GM23338 (cell line): ENCODE measurements at regions not wholly inside any gene's neighbourhood (a gene's known extent, or its start where the extent isn't known, plus 50 kb on each side); places are given as distances from the start of the nearest gene placed in this dataset.

Experiments
- ATAC-seq: fragments of 200-7000 bp; cut with Tn5 transposase; 3 replicates; pipeline ENCODE4 v1.9.1; 2020
- DNase-seq: peaks from one replicate; pipeline ENCODE4 v3.0.0-alpha.2; 2015; ENCODE audit warnings: low spot score
- H2AFZ ChIP-seq: fragments of 200-600 bp; sonication (generic); 2 replicates; pipeline ENCODE4 v1.8.0; 2016; ENCODE audit warnings: antibody characterized with exemption, mild to moderate bottlenecking, moderate library complexity
- H3F3A ChIP-seq: fragments of 200-600 bp; sonication (generic); replicated peaks from 2 replicates; pipeline ENCODE4 v1.8.0; 2017; ENCODE audit warnings: antibody characterized with exemption, mixed run types, low read depth
- H3K27ac ChIP-seq: fragments of 200-600 bp; sonication (generic); 2 replicates; pipeline ENCODE4 v1.6.1; 2016; ENCODE audit warnings: low read depth
- H3K27me3 ChIP-seq: fragments of 200-600 bp; sonication (generic); 2 replicates; pipeline ENCODE4 v1.8.0; 2016; ENCODE audit warnings: mild to moderate bottlenecking, mixed run types, moderate library complexity; ENCODE audit not compliant: insufficient read depth
- H3K36me3 ChIP-seq: fragments of 200-600 bp; sonication (generic); 2 replicates; pipeline ENCODE4 v1.8.0; 2016; ENCODE audit warnings: mild to moderate bottlenecking; ENCODE audit not compliant: insufficient read depth
- H3K4me1 ChIP-seq: fragments of 200-600 bp; sonication (generic); 2 replicates; pipeline ENCODE4 v1.8.0; 2016; ENCODE audit warnings: mild to moderate bottlenecking, moderate library complexity; ENCODE audit not compliant: insufficient read depth
- H3K4me2 ChIP-seq: fragments of 200-600 bp; sonication (generic); 2 replicates; pipeline ENCODE4 v1.7.1; 2017; ENCODE audit warnings: mixed run types
- H3K4me3 ChIP-seq: fragments of 200-600 bp; sonication (generic); 2 replicates; pipeline ENCODE4 v1.6.1; 2016; ENCODE audit warnings: mixed run types
- H3K79me2 ChIP-seq: fragments of 200-600 bp; sonication (generic); replicated peaks from 2 replicates; pipeline ENCODE4 v1.8.0; 2017; ENCODE audit warnings: mild to moderate bottlenecking; ENCODE audit not compliant: insufficient read depth
- H3K9me2 ChIP-seq: fragments of 200-600 bp; sonication (generic); 2 replicates; pipeline ENCODE4 v1.8.0; 2017; ENCODE audit not compliant: insufficient read depth
- H4K20me1 ChIP-seq: fragments of 200-600 bp; sonication (generic); replicated peaks from 2 replicates; pipeline ENCODE4 v1.8.0; 2017; ENCODE audit warnings: mild to moderate bottlenecking; ENCODE audit not compliant: insufficient read depth
- H3K27ac Mint-ChIP-seq: 2 replicates; pipeline ENCODE4 v1.8.0; 2020; ENCODE audit warnings: inconsistent platforms, mild to moderate bottlenecking, moderate library complexity, mixed read lengths
- H3K27me3 Mint-ChIP-seq: 3 replicates; pipeline ENCODE4 v1.8.0; 2022; ENCODE audit warnings: low read depth, mild to moderate bottlenecking, moderate library complexity, mixed read lengths, inconsistent platforms; ENCODE audit not compliant: insufficient read depth, poor library complexity
- H3K36me3 Mint-ChIP-seq: 3 replicates; pipeline ENCODE4 v1.8.0; 2021; ENCODE audit warnings: low read depth, mild to moderate bottlenecking, inconsistent platforms, moderate library complexity, mixed read lengths
- H3K4me1 Mint-ChIP-seq: 3 replicates; pipeline ENCODE4 v1.8.0; 2020; ENCODE audit warnings: mild to moderate bottlenecking, inconsistent platforms, mixed read lengths
- H3K4me3 Mint-ChIP-seq: 3 replicates; pipeline ENCODE4 v1.8.0; 2021; ENCODE audit warnings: moderate library complexity, mild to moderate bottlenecking, inconsistent platforms, mixed read lengths
- H3K9me3 Mint-ChIP-seq: 3 replicates; pipeline ENCODE4 v1.8.0; 2020; ENCODE audit warnings: moderate library complexity, mild to moderate bottlenecking, inconsistent platforms, mixed read lengths
- CREB1 ChIP-seq: fragments of 250-450 bp; sonication (Bioruptor Pico); IDR thresholded peaks from 2 replicates; pipeline ENCODE4 v1.5.0; 2020; ENCODE audit warnings: low read depth, mild to moderate bottlenecking, moderate library complexity
- ETS1 ChIP-seq: IDR thresholded peaks from 2 replicates; pipeline ENCODE4 v1.6.1; 2016; ENCODE audit warnings: antibody characterized with exemption
- EZH2 ChIP-seq: fragments of 200-600 bp; sonication (generic); IDR thresholded peaks from one replicate; pipeline ENCODE4 v1.8.0; 2017; ENCODE audit warnings: antibody characterized with exemption, mild to moderate bottlenecking, low read depth; ENCODE audit not compliant: unreplicated experiment
- JUNB ChIP-seq: IDR thresholded peaks from one replicate; pipeline ENCODE4 v1.6.1; 2016; ENCODE audit warnings: antibody characterized with exemption; ENCODE audit not compliant: unreplicated experiment
- NANOG ChIP-seq: IDR thresholded peaks from 2 replicates; pipeline ENCODE4 v1.6.1; 2016; ENCODE audit warnings: antibody characterized with exemption, borderline replicate concordance
- POLR2AphosphoS5 ChIP-seq: IDR thresholded peaks from 2 replicates; pipeline ENCODE4 v1.6.1; 2016; ENCODE audit warnings: antibody characterized with exemption, low read depth
- REST ChIP-seq: IDR thresholded peaks from one replicate; pipeline ENCODE4 v1.6.1; 2018; ENCODE audit warnings: antibody characterized with exemption; ENCODE audit not compliant: unreplicated experiment
- STAT1 ChIP-seq: IDR thresholded peaks from one replicate; pipeline ENCODE4 v1.6.1; 2016; ENCODE audit warnings: antibody characterized with exemption; ENCODE audit not compliant: unreplicated experiment
- ZNF331 ChIP-seq: fragments of 250-450 bp; sonication (Bioruptor Pico); IDR thresholded peaks from 2 replicates; pipeline ENCODE4 v1.5.0; 2020; ENCODE audit warnings: low read depth, mild to moderate bottlenecking, moderate library complexity
- TF ChIP-seq, protein P1 (sequence below): fragments of 250-450 bp; sonication (Bioruptor Pico); IDR thresholded peaks from 2 replicates; pipeline ENCODE4 v1.5.0; 2020; ENCODE audit warnings: mild to moderate bottlenecking, moderate library complexity

GRCh38 chr22:27573280-27574001 lies 228.1 kb downstream of the MN1 start:
- TF ChIP-seq POLR2AphosphoS5 (no peak), ZNF331 (CRISPR knock-in tag) (no peak), CREB1 (CRISPR knock-in tag) (no peak)
- peaks cover 21% of the 10 kb centered on the region for H3K27me3 Mint-ChIP-seq
- no peak overlapping the region for H3K4me3 ChIP-seq
- no peaks in the 10 kb centered on the region for H3K9me2 ChIP-seq
- no peak overlapping the region for H3K27ac Mint-ChIP-seq
- peak overlapping the region; percentile 52 for H3K4me3 Mint-ChIP-seq
- no peak overlapping the region for H2AFZ ChIP-seq
- H4K20me1 ChIP-seq: 0 out of 2 replicates have a peak, but pooled peaks cover 3% of the 10 kb centered on the region
- no peaks in the 10 kb centered on the region for H3K27me3 ChIP-seq
- peak overlapping the region; percentile 39 for H3K4me2 ChIP-seq
- ATAC-seq: peak; percentile 75
- no peaks in the 10 kb centered on the region for H3K79me2 ChIP-seq
- peaks cover 15% of the 10 kb centered on the region; the same call in 1 of the 2 replicates for H3K4me1 ChIP-seq
- peaks cover 36% of the 10 kb centered on the region for H3K4me1 Mint-ChIP-seq
- H3K9me3 Mint-ChIP-seq: no peaks in the 10 kb centered on the region; the same call in 2 of the 3 replicates
- no peak overlapping the region for H3K27ac ChIP-seq
- no peaks in the 10 kb centered on the region for H3K36me3 Mint-ChIP-seq
- H3K36me3 ChIP-seq: no peaks in the 10 kb centered on the region
- H3F3A ChIP-seq: 0 out of 2 replicates have a peak, but pooled peaks cover 2% of the 10 kb centered on the region
- DNase-seq: peak; percentile 57

DNA sequence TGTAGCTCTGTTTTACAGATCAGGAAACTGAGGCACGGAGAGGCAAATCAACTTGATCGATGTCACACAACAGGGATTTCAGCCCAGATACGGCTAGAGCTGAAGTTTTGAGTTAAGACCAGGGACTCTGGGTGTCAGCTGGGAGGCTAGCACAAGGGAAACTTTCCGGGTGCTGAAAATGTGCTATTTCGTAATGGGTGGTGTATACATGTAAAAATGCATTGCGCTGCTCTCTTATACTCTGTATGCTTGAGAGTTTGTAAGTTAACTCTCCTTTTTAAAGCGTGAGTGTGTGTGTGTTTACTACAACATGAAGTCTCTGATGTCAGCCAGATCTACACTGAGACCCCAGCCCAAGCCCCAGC lies 227.6 kb downstream of the MN1 start:
- no peaks in the 10 kb centered on the region for H3K27me3 ChIP-seq
- H3K27me3 Mint-ChIP-seq: peaks cover 21% of the 10 kb centered on the region
- ATAC-seq (no peak), DNase-seq (no peak)
- no peak overlapping the region for H2AFZ ChIP-seq
- H3K4me3 ChIP-seq: no peak overlapping the region
- H3K9me3 Mint-ChIP-seq: no peaks in the 10 kb centered on the region; the same call in 2 of the 3 replicates
- peak overlapping the region; percentile 39; the same call in 1 of the 2 replicates for H3K4me2 ChIP-seq
- no peak overlapping the region for H3K27ac ChIP-seq
- H3F3A ChIP-seq: 0 out of 2 replicates have a peak, but pooled peaks cover 2% of the 10 kb centered on the region
- no peaks in the 10 kb centered on the region for H3K79me2 ChIP-seq
- H3K4me3 Mint-ChIP-seq: no peak overlapping the region
- no peaks in the 10 kb centered on the region for H3K36me3 ChIP-seq
- H3K27ac Mint-ChIP-seq: no peak overlapping the region
- no peaks in the 10 kb centered on the region for H3K9me2 ChIP-seq
- H3K4me1 Mint-ChIP-seq: peaks cover 36% of the 10 kb centered on the region
- H3K4me1 ChIP-seq: peaks cover 15% of the 10 kb centered on the region; the same call in 1 of the 2 replicates
- no peaks in the 10 kb centered on the region for H3K36me3 Mint-ChIP-seq
- H4K20me1 ChIP-seq: 0 out of 2 replicates have a peak, but pooled peaks cover 3% of the 10 kb centered on the region
- TF ChIP-seq EZH2 (no peak), REST (no peak), ETS1 (no peak), NANOG (no peak), POLR2AphosphoS5 (no peak), ZNF331 (CRISPR knock-in tag) (no peak), STAT1 (no peak), JUNB (no peak)
- TF ChIP-seq, protein P1, sequence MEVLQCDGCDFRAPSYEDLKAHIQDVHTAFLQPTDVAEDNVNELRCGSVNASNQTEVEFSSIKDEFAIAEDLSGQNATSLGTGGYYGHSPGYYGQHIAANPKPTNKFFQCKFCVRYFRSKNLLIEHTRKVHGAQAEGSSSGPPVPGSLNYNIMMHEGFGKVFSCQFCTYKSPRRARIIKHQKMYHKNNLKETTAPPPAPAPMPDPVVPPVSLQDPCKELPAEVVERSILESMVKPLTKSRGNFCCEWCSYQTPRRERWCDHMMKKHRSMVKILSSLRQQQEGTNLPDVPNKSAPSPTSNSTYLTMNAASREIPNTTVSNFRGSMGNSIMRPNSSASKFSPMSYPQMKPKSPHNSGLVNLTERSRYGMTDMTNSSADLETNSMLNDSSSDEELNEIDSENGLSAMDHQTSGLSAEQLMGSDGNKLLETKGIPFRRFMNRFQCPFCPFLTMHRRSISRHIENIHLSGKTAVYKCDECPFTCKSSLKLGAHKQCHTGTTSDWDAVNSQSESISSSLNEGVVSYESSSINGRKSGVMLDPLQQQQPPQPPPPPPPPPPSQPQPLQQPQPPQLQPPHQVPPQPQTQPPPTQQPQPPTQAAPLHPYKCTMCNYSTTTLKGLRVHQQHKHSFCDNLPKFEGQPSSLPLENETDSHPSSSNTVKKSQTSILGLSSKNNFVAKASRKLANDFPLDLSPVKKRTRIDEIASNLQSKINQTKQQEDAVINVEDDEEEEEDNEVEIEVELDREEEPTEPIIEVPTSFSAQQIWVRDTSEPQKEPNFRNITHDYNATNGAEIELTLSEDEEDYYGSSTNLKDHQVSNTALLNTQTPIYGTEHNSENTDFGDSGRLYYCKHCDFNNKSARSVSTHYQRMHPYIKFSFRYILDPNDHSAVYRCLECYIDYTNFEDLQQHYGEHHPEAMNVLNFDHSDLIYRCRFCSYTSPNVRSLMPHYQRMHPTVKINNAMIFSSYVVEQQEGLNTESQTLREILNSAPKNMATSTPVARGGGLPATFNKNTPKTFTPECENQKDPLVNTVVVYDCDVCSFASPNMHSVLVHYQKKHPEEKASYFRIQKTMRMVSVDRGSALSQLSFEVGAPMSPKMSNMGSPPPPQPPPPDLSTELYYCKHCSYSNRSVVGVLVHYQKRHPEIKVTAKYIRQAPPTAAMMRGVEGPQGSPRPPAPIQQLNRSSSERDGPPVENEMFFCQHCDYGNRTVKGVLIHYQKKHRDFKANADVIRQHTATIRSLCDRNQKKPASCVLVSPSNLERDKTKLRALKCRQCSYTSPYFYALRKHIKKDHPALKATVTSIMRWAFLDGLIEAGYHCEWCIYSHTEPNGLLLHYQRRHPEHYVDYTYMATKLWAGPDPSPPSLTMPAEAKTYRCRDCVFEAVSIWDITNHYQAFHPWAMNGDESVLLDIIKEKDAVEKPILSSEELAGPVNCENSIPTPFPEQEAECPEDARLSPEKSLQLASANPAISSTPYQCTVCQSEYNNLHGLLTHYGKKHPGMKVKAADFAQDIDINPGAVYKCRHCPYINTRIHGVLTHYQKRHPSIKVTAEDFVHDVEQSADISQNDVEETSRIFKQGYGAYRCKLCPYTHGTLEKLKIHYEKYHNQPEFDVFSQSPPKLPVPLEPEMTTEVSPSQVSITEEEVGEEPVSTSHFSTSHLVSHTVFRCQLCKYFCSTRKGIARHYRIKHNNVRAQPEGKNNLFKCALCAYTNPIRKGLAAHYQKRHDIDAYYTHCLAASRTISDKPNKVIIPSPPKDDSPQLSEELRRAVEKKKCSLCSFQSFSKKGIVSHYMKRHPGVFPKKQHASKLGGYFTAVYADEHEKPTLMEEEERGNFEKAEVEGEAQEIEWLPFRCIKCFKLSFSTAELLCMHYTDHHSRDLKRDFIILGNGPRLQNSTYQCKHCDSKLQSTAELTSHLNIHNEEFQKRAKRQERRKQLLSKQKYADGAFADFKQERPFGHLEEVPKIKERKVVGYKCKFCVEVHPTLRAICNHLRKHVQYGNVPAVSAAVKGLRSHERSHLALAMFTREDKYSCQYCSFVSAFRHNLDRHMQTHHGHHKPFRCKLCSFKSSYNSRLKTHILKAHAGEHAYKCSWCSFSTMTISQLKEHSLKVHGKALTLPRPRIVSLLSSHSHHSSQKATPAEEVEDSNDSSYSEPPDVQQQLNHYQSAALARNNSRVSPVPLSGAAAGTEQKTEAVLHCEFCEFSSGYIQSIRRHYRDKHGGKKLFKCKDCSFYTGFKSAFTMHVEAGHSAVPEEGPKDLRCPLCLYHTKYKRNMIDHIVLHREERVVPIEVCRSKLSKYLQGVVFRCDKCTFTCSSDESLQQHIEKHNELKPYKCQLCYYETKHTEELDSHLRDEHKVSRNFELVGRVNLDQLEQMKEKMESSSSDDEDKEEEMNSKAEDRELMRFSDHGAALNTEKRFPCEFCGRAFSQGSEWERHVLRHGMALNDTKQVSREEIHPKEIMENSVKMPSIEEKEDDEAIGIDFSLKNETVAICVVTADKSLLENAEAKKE (CRISPR knock-in tag): no peak
